Peyer's patch (tissue), 4 donors: ENCODE measurements at regions not wholly inside any gene's neighbourhood (a gene's known extent, or its start where the extent isn't known, plus 50 kb on each side); places are given as distances from the start of the nearest gene placed in this dataset.

ENCODE experiments used
- DNase-seq, 3 donors: peaks; one replicate each; pipeline ENCODE4 v3.0.0-alpha.2; 2017 to 2019
- H3K27ac ChIP-seq, 4 donors: fragments of 200-600 bp; sonication (generic); one replicate each; pipeline ENCODE4 v1.5.1; 2016 to 2019
- H3K27me3 ChIP-seq, 2 donors: fragments of 200-600 bp; sonication (generic); one replicate each; pipeline ENCODE4 v1.5.1; 2019
- H3K36me3 ChIP-seq, 3 donors: fragments of 200-600 bp; sonication (generic); one replicate each; pipeline ENCODE4 v1.5.1; 2016 to 2019
- H3K4me1 ChIP-seq, 4 donors: fragments of 200-600 bp; sonication (generic); one replicate each; pipeline ENCODE4 v1.5.1; 2016 to 2019
- H3K4me3 ChIP-seq, 4 donors: fragments of 200-600 bp; sonication (generic); 1 replicate in 3 of 4; 2 replicates in 1 of 4; pipeline ENCODE4 v1.5.1; 2016 to 2019; ENCODE audit warnings: mild to moderate bottlenecking in 1 of 4
- H3K9me3 ChIP-seq, 4 donors: fragments of 200-600 bp; sonication (generic); one replicate each; pipeline ENCODE4 v1.5.1; 2016 to 2019; ENCODE audit warnings: mild to moderate bottlenecking in 1 of 4
- CTCF ChIP-seq, 6 experiments: fragments of 450-650 bp in 4 of 6; fragments of 200-600 bp in 2 of 6; sonication (generic) in 1 of 6; IDR thresholded peaks; one replicate each; pipeline ENCODE4 v1.5.1; 2017 to 2019; ENCODE audit warnings: antibody characterized with exemption in 6 of 6, mild to moderate bottlenecking in 3 of 6, moderate library complexity in 1 of 6
- POLR2A ChIP-seq, 2 donors: fragments of 450-650 bp; IDR thresholded peaks; one replicate each; pipeline ENCODE4 v1.5.1; 2017; ENCODE audit warnings: antibody characterized with exemption in 2 of 2, mild to moderate bottlenecking in 2 of 2, moderate library complexity in 2 of 2

DNA sequence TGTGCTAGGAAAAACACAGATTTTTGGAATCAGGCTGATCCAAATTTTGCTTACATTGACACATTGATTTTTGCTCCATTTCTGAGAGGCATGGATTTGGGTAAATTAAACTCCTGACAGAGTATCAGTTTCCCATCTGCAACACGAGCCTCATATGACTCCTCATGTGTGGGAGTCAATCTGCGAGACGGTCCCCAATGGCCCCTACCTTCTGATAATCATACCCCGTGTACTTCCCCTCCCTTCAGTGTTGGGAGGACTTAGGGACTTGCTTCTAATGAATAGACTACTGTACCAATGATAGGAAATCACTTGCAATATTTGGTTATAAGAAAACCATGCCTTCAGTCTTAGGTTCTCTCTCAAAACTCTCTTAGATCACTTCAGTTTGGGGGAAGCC, 302.7 kb downstream of the ETS1 start:
- no peak for DNase-seq
- Histone ChIP-seq H3K27ac (no peak overlapping the region), H3K27me3 (no peaks in the 10 kb centered on the region), H3K4me1 (peaks cover 0 to under 1% (median 0%) of the 10 kb centered on the region in 4 donors), H3K9me3 (no peaks in the 10 kb centered on the region), H3K36me3 (no peaks in the 10 kb centered on the region), H3K4me3 (no peak overlapping the region)
- TF ChIP-seq CTCF (IDR thresholded peaks at IDR 0.05) (no peak), POLR2A (IDR thresholded peaks at IDR 0.05) (no peak)

- Histone ChIP-seq H3K36me3 (no peaks in the 10 kb centered on the region), H3K4me1 (no peaks in the 10 kb centered on the region), H3K27me3 (no peaks in the 10 kb centered on the region), H3K4me3 (no peak overlapping the region), H3K27ac (no peak overlapping the region), H3K9me3 (no peaks in the 10 kb centered on the region)
- no peak for TF ChIP-seq CTCF (IDR thresholded peaks at IDR 0.05)
- no peak for DNase-seq
Observed at GRCh38 chr11:128283451-128283850, 303.9 kb downstream of the ETS1 start.

DNA sequence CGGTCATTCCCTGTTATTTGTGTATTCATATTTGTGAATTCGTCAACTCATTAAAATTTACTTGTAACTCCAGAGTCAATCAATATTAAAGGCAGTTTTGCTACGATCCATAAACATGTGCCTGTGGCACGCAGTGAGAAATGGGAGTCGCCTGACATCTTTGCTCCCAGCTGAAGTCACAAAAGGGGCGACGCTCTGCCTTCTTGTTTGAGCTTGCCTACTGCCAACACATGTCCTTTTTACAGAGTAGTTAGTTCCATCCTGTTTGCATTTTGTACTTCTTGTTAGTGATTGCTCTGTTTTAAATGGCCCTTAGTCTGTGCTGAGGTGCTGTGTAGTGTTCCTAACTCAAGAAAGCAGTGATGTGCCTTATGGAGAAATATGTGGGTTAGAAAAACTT, 305.3 kb downstream of the ETS1 start:
- no peak for DNase-seq
- Histone ChIP-seq H3K36me3 (no peaks in the 10 kb centered on the region), H3K27me3 (no peaks in the 10 kb centered on the region), H3K4me3 (no peak overlapping the region), H3K9me3 (no peaks in the 10 kb centered on the region), H3K27ac (no peak overlapping the region), H3K4me1 (no peaks in the 10 kb centered on the region)
- TF ChIP-seq POLR2A (IDR thresholded peaks at IDR 0.05) = no peak
- TF ChIP-seq CTCF (IDR thresholded peaks at IDR 0.05) = no peak

GRCh38 chr11:128279866-128280265, 307.5 kb downstream of the ETS1 start:
- Histone ChIP-seq H3K36me3 (no peaks in the 10 kb centered on the region), H3K4me3 (no peak overlapping the region), H3K27me3 (no peaks in the 10 kb centered on the region), H3K4me1 (no peaks in the 10 kb centered on the region), H3K9me3 (no peaks in the 10 kb centered on the region), H3K27ac (no peak overlapping the region)
- no peak for DNase-seq
- no peak for TF ChIP-seq POLR2A (IDR thresholded peaks at IDR 0.05)

DNA sequence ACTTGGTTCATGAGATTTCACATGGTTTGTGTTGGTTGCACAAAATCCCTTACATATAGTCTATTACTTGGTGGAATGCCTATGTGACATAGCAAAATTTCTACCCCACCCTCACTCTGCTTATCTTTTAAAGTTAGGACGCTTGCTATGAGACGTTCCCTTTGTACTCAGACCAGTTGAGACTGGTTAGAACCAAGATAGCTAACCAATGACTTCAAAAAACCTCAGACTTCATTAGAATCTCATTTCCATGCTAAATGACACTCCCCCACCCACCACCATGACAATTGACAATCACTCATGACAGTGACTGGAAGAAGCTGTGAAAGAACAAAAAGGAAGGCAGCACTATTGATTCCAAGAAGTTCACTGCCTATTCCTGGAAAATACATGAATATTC, 313.6 kb downstream of the ETS1 start:
- DNase-seq = no peak
- Histone ChIP-seq H3K4me1 (peaks cover 0 to 6% (median 0%) of the 10 kb centered on the region in 4 donors), H3K27me3 (no peaks in the 10 kb centered on the region), H3K36me3 (no peaks in the 10 kb centered on the region), H3K4me3 (no peak overlapping the region), H3K9me3 (no peaks in the 10 kb centered on the region), H3K27ac (no peak overlapping the region)
- no peak for TF ChIP-seq POLR2A (IDR thresholded peaks at IDR 0.05)

DNA sequence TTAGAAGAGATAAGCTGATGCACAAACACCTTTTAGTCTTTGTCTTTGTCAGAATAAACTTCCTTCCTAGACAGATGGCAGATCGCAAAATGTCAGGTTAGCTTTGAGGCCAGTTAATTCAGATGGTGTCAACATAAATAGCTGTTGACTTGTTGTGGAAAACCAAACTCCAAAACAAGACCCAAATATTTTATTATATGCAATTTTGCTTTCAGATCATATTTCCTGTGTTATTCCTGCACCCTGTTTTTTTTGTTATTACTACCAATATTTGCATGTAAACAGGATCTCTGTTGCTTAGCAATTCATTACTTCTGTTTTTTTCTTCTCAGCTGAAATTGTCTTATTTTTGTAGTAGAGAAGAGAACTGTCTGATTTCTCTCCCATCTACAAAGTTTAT, 316.0 kb downstream of the ETS1 start:
- peaks cover 0 to 6% (median 0%) of the 10 kb centered on the region in 4 donors for H3K4me1 ChIP-seq
- H3K9me3 ChIP-seq = no peaks in the 10 kb centered on the region
- H3K27ac ChIP-seq = peak overlapping the region in 1 of 4 donors; percentile 32
- H3K27me3 ChIP-seq = no peaks in the 10 kb centered on the region
- no peaks in the 10 kb centered on the region for H3K36me3 ChIP-seq
- no peak overlapping the region for H3K4me3 ChIP-seq
- no peak for DNase-seq
- no peak for TF ChIP-seq CTCF (IDR thresholded peaks at IDR 0.05)
- no peak for TF ChIP-seq POLR2A (IDR thresholded peaks at IDR 0.05)

DNA sequence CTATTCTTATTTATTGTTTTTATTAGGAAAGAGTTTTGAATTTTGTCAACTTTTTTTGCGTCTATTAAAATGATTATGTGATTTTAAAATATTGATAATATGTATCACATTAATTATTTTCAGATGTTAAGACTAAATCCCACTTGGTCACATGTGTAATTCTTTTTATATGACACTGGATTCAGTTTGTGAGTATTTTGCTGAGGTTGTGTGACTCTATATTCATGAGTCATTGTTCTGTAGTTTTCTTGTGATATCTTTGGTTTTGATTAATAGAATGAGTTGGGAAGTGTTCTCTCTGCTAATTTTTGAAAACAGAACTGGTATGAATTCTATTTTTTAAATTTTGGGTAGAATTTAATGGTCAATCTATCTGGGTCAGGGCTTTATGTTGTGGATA, 317.9 kb downstream of the ETS1 start:
- H3K27ac ChIP-seq = no peak overlapping the region
- H3K4me3 ChIP-seq = no peak overlapping the region
- TF ChIP-seq CTCF (IDR thresholded peaks at IDR 0.05) = no peak
- TF ChIP-seq POLR2A (IDR thresholded peaks at IDR 0.05) = no peak
- H3K27me3 ChIP-seq = no peaks in the 10 kb centered on the region
- no peak for DNase-seq
- no peaks in the 10 kb centered on the region for H3K9me3 ChIP-seq
- peaks cover 0 to 6% (median 0%) of the 10 kb centered on the region in 4 donors for H3K4me1 ChIP-seq
- H3K36me3 ChIP-seq = no peaks in the 10 kb centered on the region
